PFSK-1 (cell line): ENCODE measurements at regions not wholly inside any gene's neighbourhood (a gene's known extent, or its start where the extent isn't known, plus 50 kb on each side); places are given as distances from the start of the nearest gene placed in this dataset.

Source experiments
- FOXP2 ChIP-seq: optimal IDR thresholded peaks from 2 replicates; pipeline ENCODE3; 2011; ENCODE audit warnings: borderline replicate concordance, control low read depth, inconsistent platforms; ENCODE audit not compliant: insufficient read depth; ENCODE audit errors: extremely low read length, extremely low read depth
- POLR2AphosphoS5 ChIP-seq: IDR thresholded peaks from 2 replicates; pipeline ENCODE4 v1.6.1; 2012; ENCODE audit warnings: low read depth, mild to moderate bottlenecking, control low read depth, low read length, moderate library complexity
- REST ChIP-seq, 2 experiments: IDR thresholded peaks; 2 replicates each; pipeline versions ENCODE4 v1.6.1 to v1.8.0; 2011 to 2012; ENCODE audit warnings: low read depth in 2 of 2, low read length in 2 of 2, control low read depth in 1 of 2, inconsistent platforms in 1 of 2, mild to moderate bottlenecking in 1 of 2, moderate library complexity in 1 of 2; ENCODE audit not compliant: insufficient read depth in 1 of 2
- SIN3A ChIP-seq: IDR thresholded peaks from 2 replicates; pipeline ENCODE4 v1.6.1; 2012; ENCODE audit warnings: mild to moderate bottlenecking, low read length, moderate library complexity, borderline replicate concordance; ENCODE audit not compliant: insufficient read depth
- TAF1 ChIP-seq: IDR thresholded peaks from 2 replicates; pipeline ENCODE4 v1.6.1; 2012; ENCODE audit warnings: low read length, control low read depth, borderline replicate concordance; ENCODE audit not compliant: insufficient read depth

DNA sequence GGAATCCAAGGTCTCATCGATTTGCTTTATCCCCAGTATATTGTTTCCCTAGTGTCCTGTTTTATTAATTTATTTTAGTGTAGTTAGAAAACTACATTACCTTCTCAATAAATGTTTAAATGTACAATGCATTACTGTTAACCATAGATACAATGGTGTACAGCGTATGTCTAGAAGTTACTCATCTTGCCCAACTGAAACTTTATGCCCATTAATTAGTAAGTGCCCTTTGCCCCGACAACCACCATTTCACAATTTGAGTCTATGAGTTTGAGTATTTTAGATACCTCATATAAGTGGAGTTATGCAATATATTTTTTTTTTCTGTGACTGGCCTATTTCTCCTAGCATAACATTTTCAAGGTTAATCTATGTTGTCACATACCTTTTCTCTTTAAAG, 1343.0 kb upstream of the SLC39A10 start:
- no peak for TF ChIP-seq POLR2AphosphoS5
- no peak for TF ChIP-seq TAF1
- TF ChIP-seq FOXP2: no peak
- TF ChIP-seq REST (IDR thresholded peaks at IDR 0.05; ENCODE audit: insufficient read depth in 1 of 2, low read depth in 2 of 2, low read length in 2 of 2): no peak
- TF ChIP-seq SIN3A: no peak

DNA sequence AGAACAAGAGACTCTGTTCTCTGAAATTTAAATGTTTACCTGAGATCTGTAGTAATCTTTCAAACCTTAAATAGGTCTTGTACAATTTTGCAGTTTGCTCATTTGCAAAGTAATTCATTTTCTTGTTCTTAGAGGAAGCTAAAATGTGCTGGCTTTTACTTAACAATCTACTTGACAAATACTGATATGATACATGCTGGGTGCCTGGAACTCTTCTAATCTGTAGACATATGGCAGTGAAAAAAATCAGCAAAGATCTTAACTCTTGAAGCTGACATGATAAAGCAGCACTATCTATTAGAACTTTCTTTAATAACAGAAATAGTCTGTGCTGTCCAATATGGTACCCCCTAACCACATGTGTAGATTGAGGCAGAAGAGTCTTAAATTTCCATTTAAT, 1352.8 kb upstream of the SLC39A10 start:
- TF ChIP-seq TAF1 (no peak), SIN3A (no peak), REST (IDR thresholded peaks at IDR 0.05; ENCODE audit: insufficient read depth in 1 of 2, low read depth in 2 of 2, low read length in 2 of 2) (no peak), POLR2AphosphoS5 (no peak), FOXP2 (no peak)

DNA sequence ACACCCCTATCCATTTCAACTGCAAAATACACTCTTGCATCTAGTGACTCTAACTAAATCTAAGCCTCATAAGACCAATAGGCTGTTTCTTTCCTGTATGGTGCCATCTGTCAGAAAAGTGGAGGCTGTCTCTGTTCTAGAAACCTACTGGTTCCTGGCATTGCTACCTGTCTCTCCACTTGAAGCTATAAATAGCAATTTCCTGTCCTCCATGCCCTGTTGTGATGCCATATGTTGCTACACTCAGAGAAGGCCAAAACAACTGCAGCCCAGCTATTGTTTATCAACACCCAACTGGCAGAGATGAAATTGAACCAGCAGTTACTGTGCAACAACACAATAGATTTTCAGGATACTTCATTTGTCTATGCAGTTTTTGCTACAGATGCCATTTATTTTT, 1355.1 kb upstream of the SLC39A10 start:
- TF ChIP-seq FOXP2: no peak
- TF ChIP-seq SIN3A: no peak
- no peak for TF ChIP-seq TAF1
- TF ChIP-seq REST (IDR thresholded peaks at IDR 0.05; ENCODE audit: insufficient read depth in 1 of 2, low read depth in 2 of 2, low read length in 2 of 2): no peak
- TF ChIP-seq POLR2AphosphoS5: no peak

DNA sequence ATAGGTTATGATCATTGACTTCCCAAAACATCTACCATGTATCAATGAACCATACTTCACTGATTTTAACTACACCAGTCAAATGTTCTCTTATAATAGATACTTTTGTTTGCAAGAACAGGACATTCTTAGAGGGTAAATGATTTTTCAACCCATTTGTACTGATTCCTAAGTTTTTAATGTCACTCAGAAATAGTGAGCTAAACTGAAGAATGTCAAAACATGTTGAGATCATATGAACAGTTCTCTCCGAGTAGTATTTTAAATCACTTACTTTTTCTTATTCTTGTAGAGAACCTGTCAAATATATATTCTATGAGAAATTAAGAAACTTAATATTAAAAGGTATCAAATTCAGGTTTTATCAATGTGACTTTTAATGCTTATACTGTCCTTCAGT, 1362.9 kb upstream of the SLC39A10 start:
- TF ChIP-seq POLR2AphosphoS5: no peak
- no peak for TF ChIP-seq FOXP2
- TF ChIP-seq SIN3A: no peak
- TF ChIP-seq TAF1: no peak
- TF ChIP-seq REST (IDR thresholded peaks at IDR 0.05; ENCODE audit: insufficient read depth in 1 of 2, low read depth in 2 of 2, low read length in 2 of 2): no peak

GRCh38 chr2:194291104-194291503, 1365.9 kb upstream of the SLC39A10 start:
- TF ChIP-seq FOXP2 (no peak), SIN3A (no peak), REST (IDR thresholded peaks at IDR 0.05; ENCODE audit: insufficient read depth in 1 of 2, low read depth in 2 of 2, low read length in 2 of 2) (no peak), TAF1 (no peak), POLR2AphosphoS5 (no peak)
